ENCODE measurements at regions not wholly inside any gene's neighbourhood (a gene's known extent, or its start where the extent isn't known, plus 50 kb on each side); places are given as distances from the start of the nearest gene placed in this dataset.
A peak's percentile ranks its signal among the peaks of the same experiment; 100 is the strongest.

- Histone ChIP-seq H3K27ac (peak overlapping the region; percentile 2 to 80), H3K4me1 (replicated peaks) (peaks cover 6% of the 10 kb centered on the region), H3K4me3 (no peak overlapping the region), H3K36me3 (no peaks in the 10 kb centered on the region), H3K27me3 (replicated peaks; ENCODE audit: insufficient read depth) (no peaks in the 10 kb centered on the region), H3K9me3 (no peaks in the 10 kb centered on the region)
- DNase-seq (ENCODE audit: low spot score), result no peak
- no peak for TF ChIP-seq POLR2A (IDR thresholded peaks at IDR 0.05)
- peak in 2 of 4 experiments; percentile 27 to 34 for TF ChIP-seq CTCF (IDR thresholded peaks at IDR 0.05)
- intact Hi-C loops (cut with DNase I), result no loop called here
- WGBS, result 72% methylated on average over 2 of the region's 2 CpGs
Measured at GRCh38 chr12:93098077-93098476, 169.0 kb upstream of the EEA1 start.

GRCh38 chr12:93099792-93100191 is 170.7 kb upstream of the EEA1 start:
- H3K36me3 ChIP-seq, result no peaks in the 10 kb centered on the region
- H3K9me3 ChIP-seq, result no peaks in the 10 kb centered on the region
- peak overlapping the region in 1 of 2 donors; percentile 80 for H3K27ac ChIP-seq
- H3K27me3 ChIP-seq (replicated peaks; ENCODE audit: insufficient read depth), result no peaks in the 10 kb centered on the region
- DNase-seq (ENCODE audit: low spot score), result no peak
- TF ChIP-seq POLR2A (IDR thresholded peaks at IDR 0.05), result no peak
- TF ChIP-seq POLR2AphosphoS5 (IDR thresholded peaks at IDR 0.05), result no peak
- no peak for TF ChIP-seq CTCF (IDR thresholded peaks at IDR 0.05)
- no peak overlapping the region for H3K4me3 ChIP-seq
- 81% methylated on average over 1 of the region's 1 CpG for WGBS
- intact Hi-C loops (cut with DNase I), result no loop called here
- peaks cover 6% of the 10 kb centered on the region for H3K4me1 ChIP-seq (replicated peaks)

GRCh38 chr12:93100610-93101009 is 171.5 kb upstream of the EEA1 start:
- DNase-seq (ENCODE audit: low spot score), result no peak
- intact Hi-C loops (cut with DNase I), result no loop called here
- Histone ChIP-seq H3K27me3 (replicated peaks; ENCODE audit: insufficient read depth) (no peaks in the 10 kb centered on the region), H3K4me1 (replicated peaks) (no peaks in the 10 kb centered on the region), H3K27ac (peak overlapping the region in 1 of 2 donors; percentile 80), H3K36me3 (no peaks in the 10 kb centered on the region), H3K9me3 (no peaks in the 10 kb centered on the region), H3K4me3 (no peak overlapping the region)
- WGBS, result 90% methylated on average over 4 of the region's 4 CpGs
- no peak for TF ChIP-seq POLR2AphosphoS5 (IDR thresholded peaks at IDR 0.05)
- no peak for TF ChIP-seq CTCF (IDR thresholded peaks at IDR 0.05)
- TF ChIP-seq POLR2A (IDR thresholded peaks at IDR 0.05), result no peak

- DNase-seq (ENCODE audit: low spot score), result no peak
- 93% methylated on average over 4 of the region's 4 CpGs for WGBS
- Histone ChIP-seq H3K9me3 (no peaks in the 10 kb centered on the region), H3K36me3 (no peaks in the 10 kb centered on the region), H3K4me1 (replicated peaks) (no peaks in the 10 kb centered on the region), H3K27ac (peak overlapping the region; percentile 67 to 80), H3K4me3 (no peak overlapping the region), H3K27me3 (replicated peaks; ENCODE audit: insufficient read depth) (no peaks in the 10 kb centered on the region)
- intact Hi-C loops (cut with DNase I), result no loop called here
- TF ChIP-seq CTCF (IDR thresholded peaks at IDR 0.05), result no peak
- TF ChIP-seq POLR2AphosphoS5 (IDR thresholded peaks at IDR 0.05), result no peak
- TF ChIP-seq POLR2A (IDR thresholded peaks at IDR 0.05), result no peak
Measured at GRCh38 chr12:93101367-93101766, 172.3 kb upstream of the EEA1 start.

GRCh38 chr12:93102312-93102711 is 173.2 kb upstream of the EEA1 start:
- intact Hi-C loops (cut with DNase I), result no loop called here
- H3K9me3 ChIP-seq, result no peaks in the 10 kb centered on the region
- H3K4me3 ChIP-seq, result no peak overlapping the region
- TF ChIP-seq POLR2A (IDR thresholded peaks at IDR 0.05), result no peak
- no peak for TF ChIP-seq POLR2AphosphoS5 (IDR thresholded peaks at IDR 0.05)
- TF ChIP-seq CTCF (IDR thresholded peaks at IDR 0.05), result no peak
- no peaks in the 10 kb centered on the region for H3K36me3 ChIP-seq
- H3K27me3 ChIP-seq (replicated peaks; ENCODE audit: insufficient read depth), result no peaks in the 10 kb centered on the region
- no peak for DNase-seq (ENCODE audit: low spot score)
- WGBS, result 22% methylated on average over 1 of the region's 1 CpG
- peak overlapping the region; percentile 67 to 80 for H3K27ac ChIP-seq
- no peaks in the 10 kb centered on the region for H3K4me1 ChIP-seq (replicated peaks)
